C4-2B (cell line): ENCODE measurements at regions not wholly inside any gene's neighbourhood (a gene's known extent, or its start where the extent isn't known, plus 50 kb on each side); places are given as distances from the start of the nearest gene placed in this dataset.

Source experiments
- H3K27ac ChIP-seq: fragments of 450-650 bp; 2 replicates; pipeline ENCODE4 v1.5.1; 2017
- CTCF ChIP-seq: fragments of 450-650 bp; conservative IDR thresholded peaks from 2 replicates; pipeline ENCODE4 v1.5.1; 2017; ENCODE audit warnings: mild to moderate bottlenecking
- ZFX ChIP-seq: fragments of 450-650 bp; IDR thresholded peaks from 2 replicates; pipeline ENCODE4 v1.6.1; 2017

- H3K27ac ChIP-seq = peak overlapping the region; percentile 1; the same call in 1 of the 2 replicates
- no peak for TF ChIP-seq CTCF
- no peak for TF ChIP-seq ZFX
These were observed 253.1 kb upstream of the FGGY start for GRCh38 chr1:59043796-59044195.

- H3K27ac ChIP-seq = no peak overlapping the region; the same call in 1 of the 2 replicates
- no peak for TF ChIP-seq CTCF
- TF ChIP-seq ZFX = no peak
These were observed 252.3 kb upstream of the FGGY start for GRCh38 chr1:59044535-59045121.

- no peak overlapping the region for H3K27ac ChIP-seq
- no peak for TF ChIP-seq CTCF
- no peak for TF ChIP-seq ZFX
These were observed 251.8 kb upstream of the FGGY start for GRCh38 chr1:59045137-59045536.

- TF ChIP-seq CTCF (no peak), ZFX (no peak)
- no peak overlapping the region for H3K27ac ChIP-seq
These were observed 251.3 kb upstream of the FGGY start for GRCh38 chr1:59045636-59046035.

GRCh38 chr1:59046134-59046533 lies 250.8 kb upstream of the FGGY start:
- TF ChIP-seq ZFX (no peak), CTCF (no peak)
- no peak overlapping the region for H3K27ac ChIP-seq

GRCh38 chr1:59046730-59047157 lies 250.2 kb upstream of the FGGY start:
- TF ChIP-seq ZFX (no peak), CTCF (no peak)
- H3K27ac ChIP-seq = no peak overlapping the region

- no peak overlapping the region for H3K27ac ChIP-seq
- TF ChIP-seq CTCF (no peak), ZFX (no peak)
These were observed 245.9 kb upstream of the FGGY start for GRCh38 chr1:59051007-59051406.
